Memory B cell (primary cell): ENCODE measurements at regions not wholly inside any gene's neighbourhood (a gene's known extent, or its start where the extent isn't known, plus 50 kb on each side); places are given as distances from the start of the nearest gene placed in this dataset.
"Not testable (repeated sequence)": the region's sequence is repeated elsewhere in the genome, so short reads cannot be mapped to it uniquely, and the experiment has no call there.

Source experiments
- ATAC-seq: fragments of 150-1000 bp; cut with Tn5 transposase; 2 replicates; pipeline ENCODE4 v1.10.0; 2021; ENCODE audit warnings: low read depth, mild to moderate bottlenecking, moderate library complexity
- DNase-seq, 2 donors: peaks; one replicate each; pipeline ENCODE4 v3.0.0; 2022; ENCODE audit warnings: low spot score in 2 of 2
- H3K27ac Mint-ChIP-seq: one replicate; pipeline ENCODE4 v1.8.0; 2022; ENCODE audit warnings: mild to moderate bottlenecking, moderate library complexity, mixed read lengths
- H3K27me3 Mint-ChIP-seq: one replicate; pipeline ENCODE4 v1.8.0; 2022; ENCODE audit warnings: mixed read lengths
- H3K36me3 Mint-ChIP-seq: one replicate; pipeline ENCODE4 v1.8.0; 2022; ENCODE audit warnings: mild to moderate bottlenecking, mixed read lengths
- H3K4me1 Mint-ChIP-seq: one replicate; pipeline ENCODE4 v1.8.0; 2022; ENCODE audit warnings: mixed read lengths
- H3K4me3 Mint-ChIP-seq: one replicate; pipeline ENCODE4 v1.8.0; 2022; ENCODE audit warnings: mild to moderate bottlenecking, moderate library complexity, mixed read lengths
- H3K9me3 Mint-ChIP-seq: one replicate; pipeline ENCODE4 v1.8.0; 2022; ENCODE audit warnings: mixed read lengths

DNA sequence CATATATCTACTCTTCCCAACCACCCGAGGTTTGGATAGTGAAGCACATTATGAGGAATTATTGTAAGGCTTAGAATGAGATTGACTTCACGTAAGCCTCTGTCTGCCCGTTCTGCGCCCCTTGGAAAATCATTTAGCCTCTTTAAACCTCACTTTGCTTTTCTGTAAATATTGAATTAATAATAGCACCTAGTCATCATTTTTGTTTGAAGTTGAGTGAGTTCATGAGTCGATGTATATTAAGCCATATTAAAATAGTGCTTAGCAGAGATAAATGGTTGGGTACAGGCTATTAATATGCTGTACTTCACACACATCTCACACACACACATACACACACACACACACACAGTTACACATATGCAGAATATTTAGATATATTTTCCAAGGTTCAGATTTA is 344.8 kb upstream of the EYS start:
- DNase-seq (no peak), ATAC-seq (no peak)
- no peaks in the 10 kb centered on the region for H3K27me3 Mint-ChIP-seq
- no peaks in the 10 kb centered on the region for H3K4me1 Mint-ChIP-seq
- no peak overlapping the region for H3K27ac Mint-ChIP-seq
- no peaks in the 10 kb centered on the region for H3K36me3 Mint-ChIP-seq
- H3K4me3 Mint-ChIP-seq = no peak overlapping the region
- H3K9me3 Mint-ChIP-seq = peaks cover 4% of the 10 kb centered on the region

GRCh38 chr6:66048684-66049474 is 341.9 kb upstream of the EYS start:
- no peaks in the 10 kb centered on the region for H3K36me3 Mint-ChIP-seq

DNA sequence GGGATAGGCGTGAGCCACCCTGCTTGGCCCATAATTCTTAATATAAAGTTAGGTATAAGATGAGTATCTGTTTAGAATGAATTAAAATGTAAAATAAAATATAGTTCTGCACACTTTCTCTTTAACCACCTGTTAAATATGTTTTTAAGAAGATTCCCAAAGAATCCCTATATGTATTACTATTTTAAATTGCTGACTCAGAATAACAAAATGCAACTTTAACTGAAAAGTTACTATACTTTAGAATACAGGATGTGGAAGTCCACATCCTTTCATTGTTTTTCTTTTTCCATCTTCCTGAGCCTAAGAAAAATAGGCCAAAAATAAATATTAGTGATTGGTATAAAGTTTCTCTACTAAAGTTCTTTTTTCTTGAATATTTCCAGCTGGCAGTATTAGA is 325.6 kb upstream of the EYS start:
- Mint-ChIP-seq H3K36me3 (no peaks in the 10 kb centered on the region), H3K27me3 (no peaks in the 10 kb centered on the region), H3K4me1 (no peaks in the 10 kb centered on the region), H3K9me3 (peaks cover 1% of the 10 kb centered on the region), H3K27ac (no peak overlapping the region), H3K4me3 (no peak overlapping the region)
- DNase-seq (no peak), ATAC-seq (no peak)

More at GRCh38 chr6:66048684-66049474, 341.9 kb upstream of the EYS start:
- Mint-ChIP-seq H3K4me3 (no peak overlapping the region), H3K27me3 (no peaks in the 10 kb centered on the region), H3K9me3 (peaks cover 7% of the 10 kb centered on the region), H3K27ac (no peak overlapping the region), H3K4me1 (no peaks in the 10 kb centered on the region)
- ATAC-seq = no peak
- DNase-seq = no peak

DNA sequence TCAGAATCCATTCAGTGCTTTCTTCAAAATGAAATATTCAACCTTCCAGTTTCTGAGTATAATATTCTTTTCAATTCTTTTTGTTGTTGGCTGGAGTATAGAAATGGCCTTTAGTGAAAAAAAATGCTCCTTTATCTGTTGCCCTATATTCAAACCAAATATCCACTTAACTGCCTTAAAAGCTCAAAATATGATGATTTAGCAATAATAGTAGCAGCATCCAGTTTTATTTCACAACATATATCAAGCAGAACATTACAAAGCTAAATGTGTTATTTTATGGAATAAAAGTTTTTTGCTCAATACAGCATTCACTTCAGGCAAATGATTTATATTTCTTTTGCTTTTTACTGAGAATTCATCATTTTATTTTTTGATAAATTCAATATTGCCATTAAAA is 322.4 kb upstream of the EYS start:
- H3K27ac Mint-ChIP-seq = no peak overlapping the region
- DNase-seq (no peak), ATAC-seq (no peak)
- no peak overlapping the region for H3K4me3 Mint-ChIP-seq
- H3K9me3 Mint-ChIP-seq = peaks cover 3% of the 10 kb centered on the region
- no peaks in the 10 kb centered on the region for H3K27me3 Mint-ChIP-seq
- H3K4me1 Mint-ChIP-seq = no peaks in the 10 kb centered on the region
- H3K36me3 Mint-ChIP-seq = no peaks in the 10 kb centered on the region

DNA sequence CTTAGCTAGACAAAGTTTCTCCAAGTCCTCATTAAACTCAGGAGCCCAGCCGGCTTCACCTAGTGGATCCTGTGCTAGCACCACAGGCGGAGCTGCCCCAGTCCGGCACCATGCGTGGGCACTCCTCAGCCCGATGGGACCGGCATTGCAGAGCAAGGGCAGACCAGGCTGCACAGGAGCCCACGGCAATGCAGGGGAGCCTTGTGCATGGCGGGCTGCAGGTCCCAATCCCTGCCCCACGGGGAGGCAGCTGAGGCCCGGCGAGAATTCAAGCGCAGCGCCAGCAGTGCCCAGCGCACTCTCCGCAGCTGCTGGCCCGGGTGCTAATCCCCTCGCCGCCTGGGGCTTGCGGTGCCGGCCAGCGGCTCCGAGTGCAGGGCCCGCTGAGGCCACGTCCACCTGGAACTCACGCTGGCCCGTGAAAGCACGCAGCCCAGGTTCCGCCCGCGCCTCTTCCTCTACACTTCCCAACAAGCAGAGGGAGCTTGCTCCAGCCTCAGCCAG is 292.3 kb upstream of the EYS start:
- H3K4me1 Mint-ChIP-seq = no peaks in the 10 kb centered on the region
- no peak overlapping the region for H3K4me3 Mint-ChIP-seq
- H3K36me3 Mint-ChIP-seq = no peaks in the 10 kb centered on the region

DNA sequence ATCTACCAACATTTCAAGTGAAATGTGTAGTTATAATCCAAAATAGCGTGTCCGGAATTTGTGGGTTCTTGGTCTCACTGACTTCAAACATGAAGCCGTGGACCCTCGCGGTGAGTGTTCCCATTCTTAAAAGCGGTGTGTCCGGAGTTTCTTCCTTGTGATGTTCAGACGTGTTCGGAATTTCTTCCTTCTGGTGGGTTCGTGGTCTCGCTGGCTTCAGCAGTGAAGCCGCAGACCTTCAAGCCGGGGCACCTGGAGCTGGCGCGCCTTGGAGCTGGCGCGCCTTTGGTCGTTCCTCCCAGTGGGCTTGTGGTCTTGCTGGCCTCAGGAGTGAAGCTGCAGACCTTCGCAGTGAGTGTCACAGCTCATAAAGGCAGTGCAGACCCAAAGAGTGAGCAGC is 291.5 kb upstream of the EYS start:
- H3K27ac Mint-ChIP-seq = no peak overlapping the region
- H3K36me3 Mint-ChIP-seq = no peaks in the 10 kb centered on the region
- ATAC-seq = no peak
- no peaks in the 10 kb centered on the region for H3K27me3 Mint-ChIP-seq
- DNase-seq = no peak
- no peak overlapping the region for H3K4me3 Mint-ChIP-seq
- no peaks in the 10 kb centered on the region for H3K4me1 Mint-ChIP-seq
- H3K9me3 Mint-ChIP-seq = peaks cover 6% of the 10 kb centered on the region

More for the DNA sequence above, 292.3 kb upstream of the EYS start:
- ATAC-seq (no peak), DNase-seq (no peak)
- H3K27me3 Mint-ChIP-seq = no peaks in the 10 kb centered on the region
- H3K27ac Mint-ChIP-seq = no peak overlapping the region
- H3K9me3 Mint-ChIP-seq = peaks cover 6% of the 10 kb centered on the region

DNA sequence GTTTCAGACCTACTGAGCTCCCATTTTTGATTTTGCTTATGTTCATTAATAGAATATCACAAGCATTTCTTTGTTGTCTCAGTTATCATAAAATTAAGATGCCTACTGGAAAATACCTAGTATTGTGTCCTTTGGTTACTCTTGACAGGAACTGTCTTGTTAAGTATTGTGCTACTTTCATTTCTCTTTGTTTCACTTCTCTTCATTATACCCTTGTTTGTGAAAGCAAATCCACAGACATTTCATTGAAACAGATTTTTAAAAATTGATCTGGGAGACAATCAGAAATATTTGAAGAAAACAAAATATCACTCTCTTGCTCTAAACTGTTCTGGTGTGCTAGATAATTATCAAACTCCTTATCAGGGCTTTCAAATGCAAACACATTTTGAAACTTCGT is 290.5 kb upstream of the EYS start:
- Mint-ChIP-seq H3K4me3 (no peak overlapping the region), H3K9me3 (peaks cover 6% of the 10 kb centered on the region), H3K4me1 (no peaks in the 10 kb centered on the region)

DNA sequence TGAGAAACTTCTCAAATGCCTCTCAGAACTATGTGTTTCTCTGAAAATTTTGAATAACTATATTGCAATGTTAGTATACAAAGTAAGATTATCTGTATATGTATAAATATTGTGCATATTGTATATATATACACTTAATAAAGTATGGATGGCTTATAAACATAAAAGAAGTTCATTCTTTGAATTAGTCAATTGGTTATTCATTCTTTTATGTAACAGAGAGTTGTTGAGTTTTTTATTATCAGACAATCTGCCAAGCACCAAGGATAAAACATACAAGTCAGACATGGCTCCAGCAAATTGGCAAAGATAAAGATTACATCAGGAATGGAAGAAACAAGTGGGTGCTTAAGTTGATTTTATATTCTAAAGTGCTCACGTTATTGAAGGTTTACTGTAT is 289.1 kb upstream of the EYS start:
- peaks cover 2% of the 10 kb centered on the region for H3K9me3 Mint-ChIP-seq
- no peak overlapping the region for H3K4me3 Mint-ChIP-seq
- no peaks in the 10 kb centered on the region for H3K27me3 Mint-ChIP-seq
- no peak for DNase-seq
- no peak for ATAC-seq
- H3K27ac Mint-ChIP-seq = no peak overlapping the region
- H3K36me3 Mint-ChIP-seq = no peaks in the 10 kb centered on the region
- H3K4me1 Mint-ChIP-seq = no peaks in the 10 kb centered on the region

More for the DNA sequence above, 290.5 kb upstream of the EYS start:
- no peaks in the 10 kb centered on the region for H3K36me3 Mint-ChIP-seq
- DNase-seq (no peak), ATAC-seq (no peak)
- H3K27ac Mint-ChIP-seq = no peak overlapping the region
- H3K27me3 Mint-ChIP-seq = no peaks in the 10 kb centered on the region

DNA sequence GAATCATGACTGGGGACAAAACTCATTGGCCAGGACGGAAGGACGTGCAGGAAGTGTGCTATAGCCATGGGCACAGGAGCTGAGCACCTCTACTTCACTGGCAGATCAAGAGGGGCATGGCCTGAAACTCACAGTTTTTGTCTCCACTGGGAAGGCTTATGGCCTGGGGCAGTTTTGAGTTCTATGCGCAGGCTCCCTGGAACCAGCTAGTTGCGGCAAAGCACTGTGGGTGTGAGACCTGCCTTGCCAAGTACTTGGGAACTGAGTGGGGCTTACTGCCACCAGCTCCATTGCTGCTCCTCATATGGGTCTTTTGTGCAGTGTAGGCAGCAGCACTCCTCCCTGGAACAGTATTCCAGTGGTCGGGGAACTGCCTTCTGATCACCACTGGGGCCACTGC is 282.6 kb upstream of the EYS start:
- Mint-ChIP-seq H3K27me3 (no peaks in the 10 kb centered on the region), H3K27ac (no peak overlapping the region), H3K36me3 (no peaks in the 10 kb centered on the region), H3K4me1 (no peaks in the 10 kb centered on the region), H3K9me3 (peaks cover 7% of the 10 kb centered on the region), H3K4me3 (no peak overlapping the region)
- ATAC-seq (no peak), DNase-seq (no peak)

- no peak for ATAC-seq
- DNase-seq = no peak
- no peaks in the 10 kb centered on the region for H3K27me3 Mint-ChIP-seq
- H3K27ac Mint-ChIP-seq = no peak overlapping the region
- H3K36me3 Mint-ChIP-seq = no peaks in the 10 kb centered on the region
- no peaks in the 10 kb centered on the region for H3K4me1 Mint-ChIP-seq
- H3K9me3 Mint-ChIP-seq = peaks cover 7% of the 10 kb centered on the region
- no peak overlapping the region for H3K4me3 Mint-ChIP-seq
Measured at GRCh38 chr6:65988006-65988405, 281.0 kb upstream of the EYS start.

DNA sequence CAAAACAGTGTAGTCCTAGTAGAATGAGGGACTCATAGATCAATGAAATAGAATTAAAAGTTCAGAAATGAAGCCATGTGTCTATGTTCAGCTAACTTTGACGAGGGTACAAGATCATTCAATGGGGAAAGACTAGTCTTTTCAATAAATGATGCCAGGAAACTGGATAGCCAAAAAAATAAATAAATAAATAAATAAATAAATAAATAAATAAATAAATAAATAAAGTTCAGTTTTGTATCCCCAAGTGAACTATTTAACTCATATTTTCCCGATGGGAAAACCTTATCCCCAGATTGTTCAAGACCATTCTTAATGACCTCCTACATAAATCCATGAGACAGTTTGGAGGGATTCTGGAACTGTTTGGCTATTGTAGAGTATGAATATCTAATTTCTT is 277.1 kb upstream of the EYS start:
- Mint-ChIP-seq H3K27me3 (no peaks in the 10 kb centered on the region), H3K4me3 (no peak overlapping the region), H3K9me3 (peaks cover 16% of the 10 kb centered on the region), H3K4me1 (no peaks in the 10 kb centered on the region), H3K36me3 (no peaks in the 10 kb centered on the region), H3K27ac (no peak overlapping the region)
- ATAC-seq = no peak
- no peak for DNase-seq

- H3K4me1 Mint-ChIP-seq = no peaks in the 10 kb centered on the region
- ATAC-seq (no peak), DNase-seq (no peak)
- no peak overlapping the region for H3K4me3 Mint-ChIP-seq
- H3K27me3 Mint-ChIP-seq = no peaks in the 10 kb centered on the region
- H3K27ac Mint-ChIP-seq = no peak overlapping the region
- peaks cover 8% of the 10 kb centered on the region for H3K9me3 Mint-ChIP-seq
- no peaks in the 10 kb centered on the region for H3K36me3 Mint-ChIP-seq
Measured at GRCh38 chr6:65979120-65979519, 272.1 kb upstream of the EYS start.

- not testable (repeated sequence) for H3K27ac Mint-ChIP-seq, H3K9me3 Mint-ChIP-seq, DNase-seq, H3K36me3 Mint-ChIP-seq, H3K4me3 Mint-ChIP-seq, H3K4me1 Mint-ChIP-seq, H3K27me3 Mint-ChIP-seq, ATAC-seq
Measured at GRCh38 chr6:65971252-65971651, 264.2 kb upstream of the EYS start.

DNA sequence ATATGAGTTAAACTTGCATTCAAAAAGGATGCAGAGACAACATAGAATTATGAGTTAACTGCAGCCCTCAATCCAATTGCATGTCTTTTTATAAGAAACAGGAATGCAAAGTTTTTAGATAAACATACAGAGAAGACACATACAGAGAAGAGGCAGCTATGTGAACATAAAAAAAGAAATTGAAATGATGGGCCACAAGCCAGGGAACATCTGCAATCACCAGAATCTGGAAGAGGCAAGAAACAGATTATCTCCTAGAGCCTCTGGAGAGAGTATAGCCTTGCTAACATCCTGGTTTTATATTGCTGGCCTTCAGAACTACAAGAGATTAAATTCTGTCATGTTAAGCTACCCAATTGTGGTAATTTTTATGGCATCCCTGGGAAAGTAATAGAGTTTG is 257.2 kb upstream of the EYS start:
- DNase-seq (no peak), ATAC-seq (no peak)
- H3K9me3 Mint-ChIP-seq = peaks cover 7% of the 10 kb centered on the region
- no peaks in the 10 kb centered on the region for H3K36me3 Mint-ChIP-seq
- H3K27me3 Mint-ChIP-seq = no peaks in the 10 kb centered on the region
- no peaks in the 10 kb centered on the region for H3K4me1 Mint-ChIP-seq
- no peak overlapping the region for H3K27ac Mint-ChIP-seq
- no peak overlapping the region for H3K4me3 Mint-ChIP-seq

- H3K4me1 Mint-ChIP-seq = no peaks in the 10 kb centered on the region
- H3K4me3 Mint-ChIP-seq = no peak overlapping the region
- DNase-seq = no peak
- no peak for ATAC-seq
- no peaks in the 10 kb centered on the region for H3K27me3 Mint-ChIP-seq
- no peaks in the 10 kb centered on the region for H3K36me3 Mint-ChIP-seq
- H3K27ac Mint-ChIP-seq = no peak overlapping the region
- peaks cover 3% of the 10 kb centered on the region for H3K9me3 Mint-ChIP-seq
Measured at GRCh38 chr6:65955034-65955433, 248.0 kb upstream of the EYS start.
